HUES48 (cell line): ENCODE measurements at regions not wholly inside any gene's neighbourhood (a gene's known extent, or its start where the extent isn't known, plus 50 kb on each side); places are given as distances from the start of the nearest gene placed in this dataset.

Source experiments
- H3K27ac ChIP-seq: one replicate; pipeline ENCODE4 v1.7.0; 2013; ENCODE audit warnings: low read depth, low read length, inconsistent platforms
- H3K27me3 ChIP-seq: 2 replicates; pipeline ENCODE4 v1.6.1; 2013; ENCODE audit warnings: mild to moderate bottlenecking, low read length; ENCODE audit not compliant: control insufficient read depth, insufficient read depth
- H3K36me3 ChIP-seq: 2 replicates; pipeline ENCODE4 v1.6.1; 2013; ENCODE audit warnings: low read length; ENCODE audit not compliant: control insufficient read depth, insufficient read depth
- H3K4me1 ChIP-seq: 2 replicates; pipeline ENCODE4 v1.6.1; 2013; ENCODE audit warnings: mild to moderate bottlenecking, low read length; ENCODE audit not compliant: control insufficient read depth, insufficient read depth
- H3K4me3 ChIP-seq: 2 replicates; pipeline ENCODE4 v1.5.1; 2013; ENCODE audit warnings: mild to moderate bottlenecking, low read depth, low read length
- H3K9ac ChIP-seq: 2 replicates; pipeline ENCODE4 v1.6.1; 2013; ENCODE audit warnings: mild to moderate bottlenecking, low read depth, low read length, moderate library complexity
- H3K9me3 ChIP-seq: 2 replicates; pipeline ENCODE4 v1.6.1; 2013; ENCODE audit warnings: low read length; ENCODE audit not compliant: control insufficient read depth, insufficient read depth

- Histone ChIP-seq H3K9me3 (no peaks in the 10 kb centered on the region), H3K36me3 (no peaks in the 10 kb centered on the region), H3K27me3 (no peaks in the 10 kb centered on the region), H3K27ac (no peak overlapping the region), H3K9ac (no peak overlapping the region), H3K4me3 (no peak overlapping the region), H3K4me1 (no peaks in the 10 kb centered on the region)
Measured at GRCh38 chr10:1935912-1936311, 198.6 kb upstream of the ADARB2 start.

DNA sequence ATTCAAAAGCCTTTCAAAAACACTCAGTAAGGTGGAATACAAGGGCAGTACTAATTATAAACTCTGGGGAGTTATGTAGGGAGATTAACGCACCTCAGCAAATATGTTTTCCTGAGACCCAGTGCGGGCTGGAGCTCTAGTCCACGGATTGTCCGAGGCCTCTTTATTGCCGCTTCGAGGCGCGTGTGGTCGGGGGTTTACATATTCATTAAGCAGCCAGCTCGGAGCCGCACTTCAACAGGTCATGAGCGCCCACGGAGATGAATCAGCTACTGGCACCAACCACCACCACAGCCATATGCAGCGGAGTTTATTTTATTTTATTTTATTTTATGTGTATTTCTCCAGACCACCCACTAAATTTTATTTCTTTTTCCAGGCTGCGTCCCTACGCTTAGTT, 195.9 kb upstream of the ADARB2 start:
- H3K36me3 ChIP-seq = no peaks in the 10 kb centered on the region
- no peak overlapping the region for H3K9ac ChIP-seq
- H3K27ac ChIP-seq = no peak overlapping the region
- H3K4me1 ChIP-seq = no peaks in the 10 kb centered on the region
- H3K27me3 ChIP-seq = no peaks in the 10 kb centered on the region
- H3K9me3 ChIP-seq = no peaks in the 10 kb centered on the region
- 0 out of 2 replicates have a peak overlapping the region, but pooled peaks have one; percentile 38 for H3K4me3 ChIP-seq

- Histone ChIP-seq H3K36me3 (no peaks in the 10 kb centered on the region), H3K9me3 (no peaks in the 10 kb centered on the region), H3K4me1 (no peaks in the 10 kb centered on the region), H3K9ac (no peak overlapping the region), H3K4me3 (peak overlapping the region; percentile 38), H3K27ac (no peak overlapping the region), H3K27me3 (no peaks in the 10 kb centered on the region)
Measured at GRCh38 chr10:1932692-1933094, 195.4 kb upstream of the ADARB2 start.

GRCh38 chr10:1928606-1929005, 191.3 kb upstream of the ADARB2 start:
- Histone ChIP-seq H3K9ac (no peak overlapping the region), H3K4me3 (no peak overlapping the region), H3K36me3 (no peaks in the 10 kb centered on the region), H3K4me1 (no peaks in the 10 kb centered on the region), H3K9me3 (no peaks in the 10 kb centered on the region), H3K27me3 (no peaks in the 10 kb centered on the region), H3K27ac (no peak overlapping the region)

DNA sequence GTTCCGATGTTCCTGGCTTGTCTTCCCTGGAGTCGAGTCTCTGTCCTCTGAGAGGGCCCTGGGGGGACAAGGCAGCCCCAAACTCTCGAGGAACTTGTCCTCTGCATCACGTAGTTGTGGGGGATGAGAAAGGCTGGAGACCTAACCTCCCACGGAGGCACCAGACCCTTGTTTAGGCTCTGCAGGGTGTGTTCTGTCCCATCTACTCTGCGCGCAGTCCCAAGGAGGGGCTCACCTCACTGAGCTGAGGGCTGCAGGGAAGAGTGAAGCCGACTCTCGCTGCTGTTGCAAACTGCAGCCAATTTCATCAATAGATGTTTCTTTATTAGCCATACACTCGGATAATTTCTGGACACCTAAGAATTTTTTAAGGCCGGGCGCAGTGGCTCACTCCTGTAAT, 186.7 kb upstream of the ADARB2 start:
- H3K27ac ChIP-seq = no peak overlapping the region
- H3K9me3 ChIP-seq = no peaks in the 10 kb centered on the region
- no peak overlapping the region for H3K9ac ChIP-seq
- no peak overlapping the region for H3K4me3 ChIP-seq
- no peaks in the 10 kb centered on the region for H3K36me3 ChIP-seq
- H3K4me1 ChIP-seq = no peaks in the 10 kb centered on the region
- no peaks in the 10 kb centered on the region for H3K27me3 ChIP-seq

DNA sequence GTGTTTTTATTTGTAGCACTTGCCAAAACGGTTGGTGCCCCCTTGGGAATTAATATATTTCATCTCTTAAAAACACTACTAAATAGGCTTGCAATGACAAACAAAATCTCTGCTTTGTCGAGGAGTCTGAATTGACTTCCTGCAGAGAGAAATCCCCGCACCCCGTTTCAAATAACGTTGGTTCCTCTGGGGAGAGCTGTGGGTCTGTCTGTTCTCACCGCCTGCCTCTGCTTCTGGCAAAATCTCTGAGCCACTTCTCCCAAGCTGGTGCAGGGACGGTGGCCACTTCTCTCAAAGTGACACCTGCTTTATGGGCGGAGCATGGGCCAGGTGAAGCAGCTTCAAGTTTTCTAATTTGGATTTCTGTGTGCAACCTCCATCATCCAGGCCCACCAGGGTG, 186.3 kb upstream of the ADARB2 start:
- no peak overlapping the region for H3K9ac ChIP-seq
- H3K4me1 ChIP-seq = no peaks in the 10 kb centered on the region
- no peaks in the 10 kb centered on the region for H3K27me3 ChIP-seq
- H3K27ac ChIP-seq = no peak overlapping the region
- H3K9me3 ChIP-seq = no peaks in the 10 kb centered on the region
- H3K4me3 ChIP-seq = no peak overlapping the region
- no peaks in the 10 kb centered on the region for H3K36me3 ChIP-seq

DNA sequence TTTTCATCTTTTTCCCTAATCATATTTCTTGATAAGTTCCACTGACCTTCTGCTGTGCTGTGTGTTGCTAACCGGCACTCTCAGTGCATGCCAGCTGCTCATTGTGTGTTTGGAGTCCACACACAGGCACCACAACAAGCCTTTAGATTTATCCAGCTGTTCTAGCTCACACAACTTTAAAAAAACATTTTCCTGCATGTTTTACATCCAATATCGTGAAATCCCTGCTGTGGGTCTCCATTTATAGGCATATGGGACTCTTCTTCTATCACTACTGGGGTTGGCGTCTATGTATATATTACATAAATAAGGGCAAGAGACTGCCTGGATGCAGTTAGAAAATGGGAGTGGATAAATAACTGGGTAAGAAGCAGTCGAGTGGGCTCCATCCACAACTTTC, 183.6 kb upstream of the ADARB2 start:
- H3K4me1 ChIP-seq = no peaks in the 10 kb centered on the region
- H3K4me3 ChIP-seq = no peak overlapping the region
- no peak overlapping the region for H3K27ac ChIP-seq
- no peaks in the 10 kb centered on the region for H3K27me3 ChIP-seq
- H3K36me3 ChIP-seq = no peaks in the 10 kb centered on the region
- H3K9ac ChIP-seq = no peak overlapping the region
- H3K9me3 ChIP-seq = no peaks in the 10 kb centered on the region

DNA sequence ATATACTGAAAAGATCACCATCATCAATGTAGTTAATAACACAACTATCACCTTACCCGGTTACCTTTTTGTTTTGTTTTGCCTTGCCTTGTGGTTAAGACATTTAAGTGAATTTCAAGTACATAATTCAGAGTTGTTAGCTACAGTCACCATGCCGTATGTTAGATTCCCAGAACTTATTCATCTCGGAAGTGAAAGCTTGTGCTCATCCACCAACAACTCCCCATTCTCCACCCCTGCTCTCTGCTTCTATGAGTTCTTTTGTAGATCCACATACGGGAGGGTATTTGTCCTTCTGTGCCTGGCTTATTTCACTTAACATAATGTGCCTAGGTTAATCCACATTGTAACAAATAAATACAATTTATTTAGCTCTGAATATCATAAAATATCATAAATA, 182.8 kb upstream of the ADARB2 start:
- Histone ChIP-seq H3K27ac (no peak overlapping the region), H3K4me1 (no peaks in the 10 kb centered on the region), H3K36me3 (no peaks in the 10 kb centered on the region), H3K9ac (no peak overlapping the region), H3K27me3 (no peaks in the 10 kb centered on the region), H3K4me3 (no peak overlapping the region), H3K9me3 (no peaks in the 10 kb centered on the region)

DNA sequence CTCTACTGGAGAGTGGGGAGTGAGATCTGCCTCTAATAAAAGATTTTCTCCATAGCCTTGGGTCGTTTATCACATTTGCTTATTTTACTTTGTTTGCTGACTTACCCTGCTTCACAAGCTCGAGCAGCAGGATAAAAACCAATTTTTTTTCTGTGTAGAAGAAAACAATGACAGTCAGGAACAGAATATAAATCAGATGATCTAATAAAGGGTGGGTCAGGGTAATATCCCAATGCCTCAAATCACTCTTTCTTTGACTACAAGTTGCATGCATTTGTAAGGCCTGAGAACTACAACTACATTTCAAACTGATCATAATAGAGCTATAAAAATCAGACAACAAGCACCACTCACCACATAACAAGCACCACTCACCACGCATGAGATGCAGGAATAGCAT, 174.4 kb upstream of the ADARB2 start:
- no peak overlapping the region for H3K9ac ChIP-seq
- no peaks in the 10 kb centered on the region for H3K4me1 ChIP-seq
- H3K27me3 ChIP-seq = no peaks in the 10 kb centered on the region
- H3K9me3 ChIP-seq = no peaks in the 10 kb centered on the region
- no peaks in the 10 kb centered on the region for H3K36me3 ChIP-seq
- H3K27ac ChIP-seq = no peak overlapping the region
- H3K4me3 ChIP-seq = no peak overlapping the region

- Histone ChIP-seq H3K27me3 (no peaks in the 10 kb centered on the region), H3K4me3 (no peak overlapping the region), H3K36me3 (no peaks in the 10 kb centered on the region), H3K9ac (no peak overlapping the region), H3K27ac (no peak overlapping the region), H3K4me1 (no peaks in the 10 kb centered on the region), H3K9me3 (peaks cover 9% of the 10 kb centered on the region)
Measured at GRCh38 chr10:1903982-1904381, 166.7 kb upstream of the ADARB2 start.

DNA sequence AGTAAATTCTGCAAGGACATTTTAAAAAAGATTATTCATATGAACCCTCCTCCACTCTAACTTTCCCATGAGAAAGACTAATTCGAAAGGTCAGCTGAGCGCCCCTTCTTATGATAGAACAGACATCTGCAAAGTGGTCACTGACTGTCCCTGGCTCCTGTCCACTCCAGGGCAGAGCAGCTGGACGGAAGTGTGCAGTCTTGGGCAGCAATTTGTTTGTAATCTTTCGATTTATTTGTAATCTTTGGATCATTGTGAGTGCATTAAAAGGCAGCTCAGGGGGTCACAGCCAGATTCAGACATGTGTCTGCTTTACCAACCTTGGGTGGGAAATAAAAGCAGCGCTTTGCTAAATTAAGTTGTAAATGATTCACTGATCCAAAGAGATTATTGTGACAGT, 158.8 kb upstream of the ADARB2 start:
- H3K9me3 ChIP-seq = peaks cover 7% of the 10 kb centered on the region
- no peak overlapping the region for H3K9ac ChIP-seq
- H3K4me1 ChIP-seq = no peaks in the 10 kb centered on the region

DNA sequence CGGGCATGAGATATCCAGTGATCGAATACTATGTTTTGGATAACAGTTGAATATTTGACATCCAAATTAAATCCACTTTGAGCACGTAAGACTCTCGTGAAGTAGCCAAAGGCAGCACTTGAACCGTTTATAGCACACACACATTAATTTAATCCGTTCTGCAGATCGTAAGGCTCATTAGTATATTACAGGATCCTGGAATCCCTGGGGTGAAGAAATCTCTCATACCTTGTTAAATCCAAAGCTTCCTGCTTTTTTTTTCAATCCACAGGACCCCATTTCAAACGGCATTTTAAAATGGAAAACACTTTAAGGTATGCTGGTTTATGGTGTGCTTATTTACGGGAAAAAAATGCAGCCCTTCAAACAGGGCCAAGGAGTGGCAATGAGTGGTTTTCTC, 158.4 kb upstream of the ADARB2 start:
- H3K4me3 ChIP-seq = no peak overlapping the region
- H3K4me1 ChIP-seq = no peaks in the 10 kb centered on the region
- H3K27me3 ChIP-seq = no peaks in the 10 kb centered on the region
- H3K9me3 ChIP-seq = peaks cover 4% of the 10 kb centered on the region; the same call in 1 of the 2 replicates
- no peaks in the 10 kb centered on the region for H3K36me3 ChIP-seq
- H3K9ac ChIP-seq = no peak overlapping the region
- H3K27ac ChIP-seq = no peak overlapping the region

More for the DNA sequence above, 158.8 kb upstream of the ADARB2 start:
- Histone ChIP-seq H3K27ac (no peak overlapping the region), H3K36me3 (no peaks in the 10 kb centered on the region), H3K4me3 (no peak overlapping the region), H3K27me3 (no peaks in the 10 kb centered on the region)
